AG08396 (cell line): ENCODE measurements at regions not wholly inside any gene's neighbourhood (a gene's known extent, or its start where the extent isn't known, plus 50 kb on each side); places are given as distances from the start of the nearest gene placed in this dataset.

Source experiments
- DNase-seq: peaks from one replicate; pipeline ENCODE4 v3.0.0; 2012; ENCODE audit warnings: low spot score, mixed read lengths

- DNase-seq = no peak
Observed at GRCh38 chr2:120809151-120809550, 73.5 kb downstream of the GLI2 start.

GRCh38 chr2:120809609-120810440 lies 74.2 kb downstream of the GLI2 start:
- DNase-seq = no peak

- no peak for DNase-seq
Observed at GRCh38 chr2:120810639-120811038, 75.0 kb downstream of the GLI2 start.

GRCh38 chr2:120812866-120813265 lies 77.2 kb downstream of the GLI2 start:
- no peak for DNase-seq

- no peak for DNase-seq
Observed at GRCh38 chr2:120814352-120814751, 78.7 kb downstream of the GLI2 start.

GRCh38 chr2:120815292-120815691 lies 79.6 kb downstream of the GLI2 start:
- no peak for DNase-seq

- no peak for DNase-seq
Observed at GRCh38 chr2:120817136-120817955, 81.7 kb downstream of the GLI2 start.

- no peak for DNase-seq
Observed at GRCh38 chr2:120817956-120818325, 82.3 kb downstream of the GLI2 start.

- DNase-seq = peak; percentile 91
Observed at GRCh38 chr2:120818441-120818920, 82.8 kb downstream of the GLI2 start.

- no peak for DNase-seq
Observed at GRCh38 chr2:120819720-120820210, 84.1 kb downstream of the GLI2 start.

- peak; percentile 61 for DNase-seq
Observed at GRCh38 chr2:120820263-120820952, 84.7 kb downstream of the GLI2 start.

- peak; percentile 59 for DNase-seq
Observed at GRCh38 chr2:120820953-120821279, 85.2 kb downstream of the GLI2 start.

GRCh38 chr2:120821446-120822160 lies 85.9 kb downstream of the GLI2 start:
- DNase-seq = no peak

GRCh38 chr2:120822933-120823332 lies 87.3 kb downstream of the GLI2 start:
- no peak for DNase-seq

GRCh38 chr2:120823551-120823950 lies 87.9 kb downstream of the GLI2 start:
- DNase-seq = no peak

GRCh38 chr2:120824246-120824645 lies 88.6 kb downstream of the GLI2 start:
- DNase-seq = no peak

GRCh38 chr2:120825370-120826259 lies 89.9 kb downstream of the GLI2 start:
- DNase-seq = peak; percentile 92

- peak; percentile 30 for DNase-seq
Observed at GRCh38 chr2:120826260-120826648, 90.6 kb downstream of the GLI2 start.

GRCh38 chr2:120826716-120827410 lies 91.2 kb downstream of the GLI2 start:
- peak; percentile 29 for DNase-seq

- DNase-seq = no peak
Observed at GRCh38 chr2:120828066-120828465, 92.4 kb downstream of the GLI2 start.
